ENCODE measurements at regions not wholly inside any gene's neighbourhood (a gene's known extent, or its start where the extent isn't known, plus 50 kb on each side); places are given as distances from the start of the nearest gene placed in this dataset.
A peak's percentile ranks its signal among the peaks of the same experiment; 100 is the strongest.

DNA sequence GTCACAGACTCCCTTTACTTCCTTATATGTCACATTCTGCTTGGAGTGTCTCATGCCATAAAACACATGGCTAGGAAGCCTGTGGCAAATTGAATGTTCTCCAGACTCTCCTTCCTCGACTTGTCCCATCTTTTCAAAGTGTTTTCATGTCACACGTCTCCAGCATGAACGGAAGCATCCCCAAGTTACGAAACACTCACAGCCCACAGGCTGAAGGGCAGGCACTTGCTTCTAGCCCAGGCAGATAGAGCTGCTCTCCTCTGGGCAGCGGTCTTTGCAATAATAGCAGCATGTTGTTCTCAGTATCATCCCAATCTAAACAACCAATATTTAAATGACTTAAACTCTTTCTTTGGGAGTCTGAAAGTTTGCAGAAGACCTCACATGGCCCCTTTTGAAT is 85.3 kb upstream of the ADAMTS9 start:
- H3K27me3 ChIP-seq (ENCODE audit: insufficient read depth in 3 of 3, low read length in 2 of 3) = no peaks in the 10 kb centered on the region
- DNase-seq (no peak), ATAC-seq (peak in 1 of 4 donors; percentile 50)
- H3K4me1 ChIP-seq = peaks cover 8% of the 10 kb centered on the region
- peaks cover 2% of the 10 kb centered on the region for H3K9me3 ChIP-seq
- TF ChIP-seq CTCF (IDR thresholded peaks at IDR 0.05) = no peak
- 35 to 53% (median 43%) methylated on average over 5 of the region's 5 CpGs for WGBS, 3 donors
- intact Hi-C loops (cut with DNase I) = no loop called here
- no peaks in the 10 kb centered on the region for H3K36me3 ChIP-seq (ENCODE audit: insufficient read depth in 1 of 2, low read depth in 1 of 2)
- H3K27ac ChIP-seq = no peak overlapping the region
- no peak overlapping the region for H3K4me3 ChIP-seq

- no peak overlapping the region for H3K27ac ChIP-seq
- intact Hi-C loops (cut with DNase I) = loop anchor here in 1 of 2 donors (10.0 kb wide), 1 partner anchor 48 kb away; no protein-coding TSS in a partner anchor
- no peak for ATAC-seq
- WGBS, 3 donors = 43 to 56% (median 46%) methylated on average over 4 of the region's 4 CpGs
- TF ChIP-seq CTCF (IDR thresholded peaks at IDR 0.05) = no peak
- H3K36me3 ChIP-seq (ENCODE audit: insufficient read depth in 1 of 2, low read depth in 1 of 2) = no peaks in the 10 kb centered on the region
- no peaks in the 10 kb centered on the region for H3K9me3 ChIP-seq
- H3K4me3 ChIP-seq = no peak overlapping the region
- DNase-seq = no peak
- peaks cover 5% of the 10 kb centered on the region for H3K4me1 ChIP-seq
- H3K27me3 ChIP-seq (ENCODE audit: insufficient read depth in 3 of 3, low read length in 2 of 3) = no peaks in the 10 kb centered on the region
These were observed 78.6 kb upstream of the ADAMTS9 start for GRCh38 chr3:64766440-64766839.

DNA sequence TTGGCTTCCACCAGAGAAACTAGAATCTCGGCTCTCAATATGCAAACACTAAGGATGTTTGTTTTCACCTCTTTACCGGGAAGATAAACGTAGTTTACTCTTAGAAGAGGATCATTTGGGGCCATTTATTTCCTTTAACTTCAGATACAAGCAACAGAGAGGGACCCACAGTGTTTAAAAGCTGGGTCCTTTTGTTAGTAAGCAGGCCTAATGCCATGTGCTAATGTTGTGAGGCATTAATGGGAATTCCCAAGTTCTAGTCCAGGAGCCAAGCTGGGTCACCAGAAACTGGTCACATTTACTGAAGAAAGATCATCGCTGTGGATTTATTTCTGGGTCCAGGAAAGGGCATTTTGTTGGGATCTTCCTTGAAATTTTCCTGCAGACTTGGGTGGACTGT is 78.1 kb upstream of the ADAMTS9 start:
- intact Hi-C loops (cut with DNase I) = loop anchor here in 1 of 2 donors (10.0 kb wide), 1 partner anchor 49 kb away; no protein-coding TSS in a partner anchor
- Histone ChIP-seq H3K4me3 (no peak overlapping the region), H3K4me1 (peaks cover 8% of the 10 kb centered on the region), H3K9me3 (no peaks in the 10 kb centered on the region), H3K27me3 (ENCODE audit: insufficient read depth in 3 of 3, low read length in 2 of 3) (no peaks in the 10 kb centered on the region), H3K27ac (no peak overlapping the region), H3K36me3 (ENCODE audit: insufficient read depth in 1 of 2, low read depth in 1 of 2) (no peaks in the 10 kb centered on the region)
- 68 to 89% (median 73%) methylated on average over 4 of the region's 4 CpGs for WGBS, 3 donors
- TF ChIP-seq CTCF (IDR thresholded peaks at IDR 0.05) = no peak
- no peak for DNase-seq
- no peak for ATAC-seq

- ATAC-seq (no peak), DNase-seq (no peak)
- Histone ChIP-seq H3K9me3 (no peaks in the 10 kb centered on the region), H3K27me3 (ENCODE audit: insufficient read depth in 3 of 3, low read length in 2 of 3) (no peaks in the 10 kb centered on the region), H3K27ac (no peak overlapping the region), H3K4me1 (peaks cover 17% of the 10 kb centered on the region), H3K36me3 (ENCODE audit: insufficient read depth in 1 of 2, low read depth in 1 of 2) (no peaks in the 10 kb centered on the region), H3K4me3 (no peak overlapping the region)
- intact Hi-C loops (cut with DNase I) = loop anchor here (5.0 to 10.0 kb wide), 2 partner anchors 50 to 77 kb away; partner anchors contain the start of gene ADAMTS9 (in 1 of the 2)
- 77 to 93% (median 79%) methylated on average over 6 of the region's 6 CpGs for WGBS, 3 donors
- no peak for TF ChIP-seq CTCF (IDR thresholded peaks at IDR 0.05)
These were observed 76.7 kb upstream of the ADAMTS9 start for GRCh38 chr3:64764386-64764929.

DNA sequence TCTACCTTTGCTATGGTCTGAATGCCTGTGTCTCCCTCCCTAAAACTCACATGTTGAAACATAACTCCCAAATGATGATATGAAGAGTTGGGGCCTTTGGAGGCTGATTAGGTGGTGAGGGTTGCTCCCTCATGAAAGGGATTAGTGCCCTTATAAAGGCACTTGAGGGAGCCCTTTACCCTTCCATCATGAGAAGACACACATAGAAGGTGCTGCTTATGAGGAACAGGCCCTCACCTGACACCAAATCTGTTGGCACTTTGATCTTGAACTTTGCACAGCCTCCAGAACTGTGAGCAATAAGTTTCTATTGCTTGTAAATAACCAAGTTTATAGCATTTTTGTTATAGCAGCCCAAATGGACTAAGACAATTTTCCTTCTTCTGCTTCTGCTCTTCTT is 76.2 kb upstream of the ADAMTS9 start:
- Histone ChIP-seq H3K36me3 (ENCODE audit: insufficient read depth in 1 of 2, low read depth in 1 of 2) (no peaks in the 10 kb centered on the region), H3K9me3 (no peaks in the 10 kb centered on the region), H3K27me3 (ENCODE audit: insufficient read depth in 3 of 3, low read length in 2 of 3) (no peaks in the 10 kb centered on the region), H3K4me3 (no peak overlapping the region), H3K27ac (no peak overlapping the region), H3K4me1 (peaks cover 22% of the 10 kb centered on the region)
- TF ChIP-seq CTCF (IDR thresholded peaks at IDR 0.05) = no peak
- no peak for ATAC-seq
- no peak for DNase-seq
- intact Hi-C loops (cut with DNase I) = loop anchor here (5.0 to 10.0 kb wide), 2 partner anchors 51 to 77 kb away; partner anchors contain the start of gene ADAMTS9 (in 1 of the 2)
